Naive thymus-derived CD4-positive, alpha-beta T cell (primary cell): ENCODE measurements at regions not wholly inside any gene's neighbourhood (a gene's known extent, or its start where the extent isn't known, plus 50 kb on each side); places are given as distances from the start of the nearest gene placed in this dataset.

Experiments used
- ATAC-seq: fragments of 150-1000 bp; cut with Tn5 transposase; 2 replicates; pipeline ENCODE4 v1.10.0; 2021; ENCODE audit warnings: mild to moderate bottlenecking, moderate library complexity
- CTCF ChIA-PET: fragments of 350-600 bp; sonication (Branson Sonifier 250); formaldehyde crosslinking; loops from one replicate; lab custom pipeline; 2021; ENCODE audit warnings: antibody characterized with exemption; lab: Charles Lee
- POLR2A ChIA-PET: fragments of 350-600 bp; sonication (Branson Sonifier 250); formaldehyde crosslinking; loops from one replicate; lab custom pipeline; 2021; ENCODE audit warnings: antibody characterized with exemption, inconsistent platforms; lab: Charles Lee
- DNase-seq, 9 donors: peaks; one replicate each; pipeline versions ENCODE4 v3.0.0 to v3.0.0-alpha.2; 2020 to 2022; ENCODE audit warnings: mixed read lengths in 1 of 9
- H3K27ac ChIP-seq: one replicate; pipeline ENCODE4 v1.7.0; 2013; ENCODE audit warnings: mild to moderate bottlenecking, low read depth, low read length, moderate library complexity
- H3K27me3 ChIP-seq, 2 donors: one replicate each; pipeline ENCODE4 v1.7.0; 2013; ENCODE audit warnings: low read length in 2 of 2, mild to moderate bottlenecking in 2 of 2, moderate library complexity in 2 of 2; ENCODE audit not compliant: control insufficient read depth in 2 of 2, insufficient read depth in 2 of 2
- H3K36me3 ChIP-seq, 3 experiments: 1 replicate in 2 of 3; 2 replicates in 1 of 3; pipeline ENCODE4 v1.7.0; 2013; ENCODE audit warnings: low read length in 3 of 3, mild to moderate bottlenecking in 3 of 3, moderate library complexity in 1 of 3; ENCODE audit not compliant: insufficient read depth in 3 of 3, control insufficient read depth in 2 of 3
- H3K4me1 ChIP-seq, 2 donors: one replicate each; pipeline ENCODE4 v1.7.0; 2013; ENCODE audit warnings: low read length in 2 of 2, mild to moderate bottlenecking in 2 of 2, moderate library complexity in 1 of 2; ENCODE audit not compliant: control insufficient read depth in 2 of 2, insufficient read depth in 2 of 2
- H3K4me3 ChIP-seq: 2 replicates; pipeline ENCODE4 v1.7.0; 2013; ENCODE audit warnings: mild to moderate bottlenecking, low read length
- H3K9me3 ChIP-seq, 3 experiments: 1 replicate in 2 of 3; 2 replicates in 1 of 3; pipeline ENCODE4 v1.7.0; 2013; ENCODE audit warnings: low read length in 3 of 3; ENCODE audit not compliant: control insufficient read depth in 2 of 3
- H3K27ac Mint-ChIP-seq, 9 donors: one replicate each; pipeline ENCODE4 v1.8.0; 2020 to 2022; ENCODE audit warnings: mixed read lengths in 9 of 9, mild to moderate bottlenecking in 8 of 9, moderate library complexity in 5 of 9, inconsistent platforms in 2 of 9
- H3K27me3 Mint-ChIP-seq, 5 donors: one replicate each; pipeline ENCODE4 v1.8.0; 2021 to 2022; ENCODE audit warnings: mixed read lengths in 5 of 5, mild to moderate bottlenecking in 1 of 5
- H3K36me3 Mint-ChIP-seq, 5 donors: one replicate each; pipeline ENCODE4 v1.8.0; 2020 to 2022; ENCODE audit warnings: mixed read lengths in 5 of 5, mild to moderate bottlenecking in 3 of 5, inconsistent platforms in 1 of 5
- H3K4me1 Mint-ChIP-seq, 7 donors: one replicate each; pipeline ENCODE4 v1.8.0; 2020 to 2022; ENCODE audit warnings: mixed read lengths in 7 of 7, mild to moderate bottlenecking in 3 of 7, inconsistent platforms in 1 of 7
- H3K4me3 Mint-ChIP-seq, 10 donors: one replicate each; pipeline ENCODE4 v1.8.0; 2020 to 2022; ENCODE audit warnings: mild to moderate bottlenecking in 10 of 10, mixed read lengths in 10 of 10, moderate library complexity in 6 of 10, inconsistent platforms in 2 of 10
- H3K9me3 Mint-ChIP-seq, 11 donors: one replicate each; pipeline ENCODE4 v1.8.0; 2020 to 2022; ENCODE audit warnings: mixed read lengths in 11 of 11, mild to moderate bottlenecking in 4 of 11, inconsistent platforms in 1 of 11, moderate library complexity in 1 of 11
- intact Hi-C, 2 donors: fragments of 100-400 bp; cut with micrococcal nuclease; formaldehyde crosslinking; loops; one replicate each; pipeline ENCODE4 v1.15.1; 2023

GRCh38 chr4:157997296-157997695, 175.5 kb downstream of the GASK1B start:
- H3K4me3 ChIP-seq = no peak overlapping the region
- no peak overlapping the region for H3K27ac Mint-ChIP-seq
- H3K9me3 Mint-ChIP-seq = no peaks in the 10 kb centered on the region
- intact Hi-C loops = loop anchor here in 1 of 2 donors (10.0 kb wide), 1 partner anchor 1448 kb away; no protein-coding TSS in a partner anchor
- no peaks in the 10 kb centered on the region for H3K4me1 Mint-ChIP-seq
- no peaks in the 10 kb centered on the region for H3K36me3 Mint-ChIP-seq
- no peaks in the 10 kb centered on the region for H3K27me3 ChIP-seq
- peaks cover 0 to 6% (median 3%) of the 10 kb centered on the region in 5 donors for H3K27me3 Mint-ChIP-seq
- H3K9me3 ChIP-seq = no peaks in the 10 kb centered on the region
- H3K4me3 Mint-ChIP-seq = no peak overlapping the region
- H3K27ac ChIP-seq = no peak overlapping the region
- ChIA-PET POLR2A (interaction anchor here (0.6 kb wide), 1 partner anchor 11 kb away, joined by 3 read pairs; no protein-coding TSS in a partner anchor), CTCF (interaction anchor here (0.6 kb wide), 1 partner anchor 53 kb away, joined by 4 read pairs; no protein-coding TSS in a partner anchor)
- ATAC-seq = no peak
- H3K4me1 ChIP-seq = no peaks in the 10 kb centered on the region
- no peaks in the 10 kb centered on the region for H3K36me3 ChIP-seq
- DNase-seq = no peak

DNA sequence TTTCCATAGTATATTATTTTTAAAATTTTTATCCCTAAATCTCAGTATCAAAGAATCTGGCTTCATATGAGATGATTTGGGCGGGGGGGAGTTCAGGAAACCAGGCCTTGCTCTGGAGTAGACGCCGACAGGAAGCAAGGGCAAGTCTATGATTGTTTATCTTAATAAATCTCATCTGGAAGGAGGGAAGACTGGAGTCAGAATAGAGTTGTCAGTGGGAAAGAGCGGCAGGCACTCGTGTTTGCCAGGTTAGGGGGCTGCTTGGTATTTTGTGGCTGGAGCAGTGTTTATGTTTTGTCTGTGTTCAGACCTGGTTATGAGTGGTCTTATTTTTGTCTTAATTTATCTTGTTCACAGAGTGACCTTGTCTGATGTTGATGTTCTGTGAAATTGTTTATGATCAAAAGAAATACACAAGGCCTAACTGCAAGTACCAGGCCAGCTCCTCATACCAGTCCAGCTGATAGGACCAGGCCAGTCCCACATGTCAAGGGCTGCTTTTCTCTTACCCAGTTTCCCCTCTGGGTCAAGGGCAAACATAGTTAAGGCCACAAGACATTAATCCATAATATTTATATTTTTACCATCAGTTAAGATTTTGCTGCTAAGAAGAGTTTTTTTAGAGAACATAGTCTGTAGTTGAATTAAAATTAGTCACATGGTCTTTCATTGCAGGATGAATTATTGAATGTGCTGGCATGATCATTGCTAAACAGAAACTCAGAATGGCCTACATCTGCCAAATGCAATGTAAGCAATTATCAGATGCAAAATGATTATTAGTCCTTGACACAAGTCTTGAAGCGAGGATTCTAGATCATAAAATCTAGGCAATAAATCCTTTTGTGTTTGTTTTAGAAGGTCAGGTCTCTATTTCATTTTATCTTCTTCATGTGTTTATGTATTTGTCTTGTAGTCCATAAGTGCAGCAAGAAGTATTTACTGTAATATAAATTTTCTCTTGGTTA, 176.5 kb downstream of the GASK1B start:
- ChIA-PET POLR2A (no interaction called here), CTCF (no interaction called here)
- Mint-ChIP-seq H3K9me3 (no peaks in the 10 kb centered on the region), H3K36me3 (no peaks in the 10 kb centered on the region), H3K4me3 (no peak overlapping the region), H3K27me3 (peaks cover 0 to 6% (median 3%) of the 10 kb centered on the region in 5 donors), H3K4me1 (peaks cover 0 to 2% (median 0%) of the 10 kb centered on the region in 7 donors), H3K27ac (no peak overlapping the region)
- intact Hi-C loops = loop anchor here in 1 of 2 donors (10.0 kb wide), 1 partner anchor 1448 kb away; no protein-coding TSS in a partner anchor
- DNase-seq (no peak), ATAC-seq (no peak)
- Histone ChIP-seq H3K9me3 (no peaks in the 10 kb centered on the region), H3K36me3 (no peaks in the 10 kb centered on the region), H3K4me1 (no peaks in the 10 kb centered on the region), H3K4me3 (no peak overlapping the region), H3K27me3 (peaks cover 0 to 3% of the 10 kb centered on the region in 2 donors), H3K27ac (no peak overlapping the region)

GRCh38 chr4:157994863-157995262, 178.0 kb downstream of the GASK1B start:
- ChIA-PET CTCF (no interaction called here), POLR2A (no interaction called here)
- H3K27ac Mint-ChIP-seq = no peak overlapping the region
- intact Hi-C loops = loop anchor here (5.0 to 10.0 kb wide), 3 partner anchors 177 to 1450 kb away; partner anchors contain the start of gene GASK1B (in 1 of the 2)
- H3K4me3 ChIP-seq = no peak overlapping the region
- H3K27me3 Mint-ChIP-seq = peaks cover 0 to 6% (median 3%) of the 10 kb centered on the region in 5 donors
- no peak overlapping the region for H3K27ac ChIP-seq
- no peaks in the 10 kb centered on the region for H3K4me1 ChIP-seq
- H3K36me3 Mint-ChIP-seq = no peaks in the 10 kb centered on the region
- peaks cover 0 to 2% (median 0%) of the 10 kb centered on the region in 7 donors for H3K4me1 Mint-ChIP-seq
- DNase-seq (no peak), ATAC-seq (no peak)
- H3K4me3 Mint-ChIP-seq = no peak overlapping the region
- no peaks in the 10 kb centered on the region for H3K36me3 ChIP-seq
- no peaks in the 10 kb centered on the region for H3K9me3 Mint-ChIP-seq
- H3K27me3 ChIP-seq = peaks cover 0 to 3% of the 10 kb centered on the region in 2 donors
- H3K9me3 ChIP-seq = no peaks in the 10 kb centered on the region

DNA sequence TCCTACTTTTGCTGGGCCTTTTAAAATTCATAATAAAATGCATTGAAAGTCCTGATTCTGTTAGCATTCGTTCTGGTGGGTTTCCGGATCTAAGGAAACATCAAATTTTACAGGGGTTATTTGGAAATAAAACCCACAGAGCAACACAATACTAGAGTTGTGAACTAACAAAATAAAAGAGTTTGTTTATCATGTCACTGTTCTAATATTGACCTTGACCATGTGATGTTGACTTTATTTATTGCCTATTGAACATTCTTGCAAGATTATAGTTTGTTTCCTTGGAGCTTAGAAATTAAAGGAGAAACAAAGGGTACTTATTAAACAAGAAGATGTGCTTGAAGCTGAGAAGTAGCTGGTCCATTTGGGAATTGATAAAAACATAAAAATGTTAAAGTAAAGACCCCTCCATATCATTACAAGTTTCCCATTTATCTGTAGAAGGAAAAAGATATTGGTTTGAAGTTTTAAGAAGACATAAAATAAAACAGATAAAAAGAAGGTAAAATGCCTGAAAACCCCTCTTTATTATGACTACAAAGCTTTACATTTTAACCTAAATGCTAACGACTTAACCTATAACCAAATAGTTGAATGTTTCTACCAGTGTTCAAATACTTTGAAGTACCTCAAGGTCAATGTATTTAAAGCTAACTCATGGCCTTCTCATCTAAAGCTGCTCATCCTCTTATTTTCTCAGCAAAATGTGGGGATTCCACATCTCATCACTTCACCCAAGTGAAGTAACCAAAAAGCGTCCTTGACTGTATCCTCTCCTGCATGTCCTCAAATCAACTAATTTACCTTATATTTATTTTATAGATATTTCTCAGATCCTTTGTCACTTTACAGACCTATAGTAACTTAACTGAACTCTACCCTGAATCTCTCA, 179.6 kb downstream of the GASK1B start:
- Mint-ChIP-seq H3K27ac (no peak overlapping the region), H3K4me1 (peaks cover 0 to 2% (median 0%) of the 10 kb centered on the region in 7 donors), H3K27me3 (peaks cover 0 to 6% (median 3%) of the 10 kb centered on the region in 5 donors), H3K36me3 (no peaks in the 10 kb centered on the region), H3K9me3 (no peaks in the 10 kb centered on the region), H3K4me3 (no peak overlapping the region)
- Histone ChIP-seq H3K27ac (no peak overlapping the region), H3K4me1 (no peaks in the 10 kb centered on the region), H3K27me3 (peaks cover 0 to 3% of the 10 kb centered on the region in 2 donors), H3K36me3 (no peaks in the 10 kb centered on the region), H3K4me3 (no peak overlapping the region), H3K9me3 (no peaks in the 10 kb centered on the region)
- CTCF ChIA-PET = no interaction called here
- POLR2A ChIA-PET = no interaction called here
- ATAC-seq (no peak), DNase-seq (no peak)
- intact Hi-C loops = loop anchor here (1.0 to 10.0 kb wide), 4 partner anchors 179 to 1452 kb away; partner anchors contain the start of gene GASK1B (in 1 of the 2)

- peak overlapping the region in 6 of 10 donors; percentile 32 to 57 (median 48) for H3K4me3 Mint-ChIP-seq
- POLR2A ChIA-PET = no interaction called here
Measured at GRCh38 chr4:157992038-157992705, 180.7 kb downstream of the GASK1B start.

DNA sequence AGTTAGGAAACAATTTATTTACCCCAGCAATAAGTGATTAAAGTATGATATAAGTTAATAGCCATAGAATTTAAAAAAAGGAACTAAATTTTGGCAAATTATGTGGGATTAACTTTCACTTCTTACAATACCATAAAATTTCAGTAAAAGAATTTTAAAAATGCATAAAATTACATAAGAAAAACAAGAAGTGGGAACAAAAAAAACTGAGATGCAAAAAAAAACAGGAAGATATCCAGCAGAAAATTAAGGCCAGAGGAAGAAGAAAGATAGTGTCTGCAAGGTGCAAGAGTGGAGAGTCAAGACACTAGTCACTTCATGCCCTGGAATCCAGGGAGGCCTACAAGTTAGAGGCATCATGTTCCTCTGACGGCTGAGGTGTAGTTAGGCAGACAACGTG, 184.2 kb downstream of the GASK1B start:
- Mint-ChIP-seq H3K36me3 (no peaks in the 10 kb centered on the region), H3K4me1 (peaks cover 0 to 2% (median 0%) of the 10 kb centered on the region in 7 donors), H3K9me3 (no peaks in the 10 kb centered on the region), H3K4me3 (no peak overlapping the region), H3K27me3 (peaks cover 0 to 10% (median 4%) of the 10 kb centered on the region in 5 donors), H3K27ac (peak overlapping the region in 1 of 9 donors; percentile 31)
- Histone ChIP-seq H3K4me3 (no peak overlapping the region), H3K9me3 (no peaks in the 10 kb centered on the region), H3K27ac (no peak overlapping the region), H3K27me3 (peaks cover 0 to 3% of the 10 kb centered on the region in 2 donors), H3K36me3 (no peaks in the 10 kb centered on the region), H3K4me1 (no peaks in the 10 kb centered on the region)
- no peak for ATAC-seq
- ChIA-PET CTCF (no interaction called here), POLR2A (no interaction called here)
- intact Hi-C loops = no loop called here
- no peak for DNase-seq

More at GRCh38 chr4:157992038-157992705, 180.7 kb downstream of the GASK1B start:
- Mint-ChIP-seq H3K36me3 (no peaks in the 10 kb centered on the region), H3K27ac (no peak overlapping the region), H3K9me3 (no peaks in the 10 kb centered on the region), H3K27me3 (peaks cover 0 to 6% (median 3%) of the 10 kb centered on the region in 5 donors), H3K4me1 (peaks cover 0 to 2% (median 0%) of the 10 kb centered on the region in 7 donors)
- no peaks in the 10 kb centered on the region for H3K4me1 ChIP-seq
- DNase-seq (peak in 5 of 9 donors; percentile 18 to 26 (median 20)), ATAC-seq (peak; percentile 61)
- CTCF ChIA-PET = no interaction called here
- no peaks in the 10 kb centered on the region for H3K36me3 ChIP-seq
- peak overlapping the region; percentile 19 for H3K4me3 ChIP-seq
- H3K9me3 ChIP-seq = no peaks in the 10 kb centered on the region
- no peak overlapping the region for H3K27ac ChIP-seq
- H3K27me3 ChIP-seq = peaks cover 0 to 3% of the 10 kb centered on the region in 2 donors
- intact Hi-C loops = loop anchor here (1.0 to 10.0 kb wide), 4 partner anchors 180 to 1453 kb away; partner anchors contain the start of gene GASK1B (in 1 of the 2)
